HEK293 (cell line): ENCODE measurements at regions not wholly inside any gene's neighbourhood (a gene's known extent, or its start where the extent isn't known, plus 50 kb on each side); places are given as distances from the start of the nearest gene placed in this dataset.

Source experiments
- CTCF ChIA-PET: fragments of 350-600 bp; formaldehyde crosslinking; extraction: SDS; loops from one replicate; lab custom pipeline; 2021; ENCODE audit warnings: antibody characterized with exemption; lab: Yijun Ruan, JAX
- POLR2A ChIA-PET: fragments of 300-600 bp; formaldehyde crosslinking; extraction: SDS; loops from one replicate; lab custom pipeline; 2020; ENCODE audit warnings: antibody characterized with exemption, inconsistent platforms; lab: Yijun Ruan, JAX
- H3K27ac ChIP-seq: fragments of 200-500 bp; sonication (Bioruptor generic); 2 replicates; pipeline ENCODE4 v1.5.1; 2014; ENCODE audit warnings: low read depth, low read length, control low read depth, inconsistent platforms; ENCODE audit errors: extremely low read depth
- H3K36me3 ChIP-seq, 2 experiments: fragments of 200-500 bp in 1 of 2; sonication (Bioruptor generic) in 1 of 2; 1 replicate in 1 of 2; 2 replicates in 1 of 2; pipeline ENCODE4 v1.5.1; 2014 to 2017; ENCODE audit warnings: inconsistent platforms in 2 of 2, low read length in 2 of 2; ENCODE audit not compliant: control insufficient read depth in 2 of 2, insufficient read depth in 1 of 2
- H3K4me1 ChIP-seq: fragments of 200-500 bp; sonication (Bioruptor generic); 2 replicates; pipeline ENCODE4 v1.5.1; 2014; ENCODE audit warnings: mild to moderate bottlenecking, low read length, inconsistent platforms; ENCODE audit not compliant: control insufficient read depth, insufficient read depth
- H3K4me3 ChIP-seq: 2 replicates; pipeline ENCODE4 v1.5.1; 2011; ENCODE audit warnings: low read depth, mild to moderate bottlenecking, control low read depth, low read length, moderate library complexity
- H3K9me3 ChIP-seq: fragments of 200-500 bp; sonication (Bioruptor generic); 2 replicates; pipeline ENCODE4 v1.5.1; 2014; ENCODE audit warnings: low read depth, low read length, inconsistent platforms; ENCODE audit not compliant: control insufficient read depth, insufficient read depth
- BCL11A ChIP-seq: fragments of 450-650 bp; formaldehyde crosslinking; IDR thresholded peaks from 2 replicates; pipeline ENCODE4 v1.5.1; 2016; ENCODE audit warnings: low read depth, missing biosample characterization, missing genetic modification characterization
- BCL11B ChIP-seq: fragments of 450-650 bp; formaldehyde crosslinking; IDR thresholded peaks from 2 replicates; pipeline ENCODE4 v1.5.1; 2016; ENCODE audit warnings: low read depth, missing biosample characterization, missing genetic modification characterization
- EGR2 ChIP-seq: fragments of 450-650 bp; formaldehyde crosslinking; IDR thresholded peaks from 2 replicates; pipeline ENCODE4 v1.5.1; 2016; ENCODE audit warnings: low read depth, missing biosample characterization, missing genetic modification characterization
- MZF1 ChIP-seq: fragments of 450-650 bp; formaldehyde crosslinking; IDR thresholded peaks from 2 replicates; pipeline ENCODE4 v1.5.1; 2017; ENCODE audit warnings: missing biosample characterization, missing genetic modification characterization, borderline replicate concordance
- PRDM1 ChIP-seq: fragments of 450-650 bp; formaldehyde crosslinking; IDR thresholded peaks from 2 replicates; pipeline ENCODE4; 2016; ENCODE audit warnings: missing biosample characterization, missing genetic modification characterization
- YY1 ChIP-seq: fragments of 450-650 bp; formaldehyde crosslinking; IDR thresholded peaks from 2 replicates; pipeline ENCODE4 v1.5.1; 2018; ENCODE audit warnings: missing biosample characterization, missing genetic modification characterization
- ZFP37 ChIP-seq: fragments of 450-650 bp; formaldehyde crosslinking; IDR thresholded peaks from 2 replicates; pipeline ENCODE4 v1.5.1; 2016; ENCODE audit warnings: missing biosample characterization, missing genetic modification characterization
- ZFP41 ChIP-seq: fragments of 450-650 bp; formaldehyde crosslinking; IDR thresholded peaks from 2 replicates; pipeline ENCODE4 v1.5.1; 2016; ENCODE audit warnings: missing biosample characterization, missing genetic modification characterization, borderline replicate concordance
- ZNF157 ChIP-seq: fragments of 450-650 bp; formaldehyde crosslinking; IDR thresholded peaks from 2 replicates; pipeline ENCODE4 v1.5.1; 2016; ENCODE audit warnings: missing biosample characterization, missing genetic modification characterization
- ZNF169 ChIP-seq: fragments of 450-650 bp; formaldehyde crosslinking; IDR thresholded peaks from 2 replicates; pipeline ENCODE4 v1.5.1; 2016; ENCODE audit warnings: missing biosample characterization, missing genetic modification characterization
- ZNF211 ChIP-seq: fragments of 450-650 bp; formaldehyde crosslinking; IDR thresholded peaks from 2 replicates; pipeline ENCODE4 v1.5.1; 2016; ENCODE audit warnings: low read depth, missing biosample characterization, missing genetic modification characterization
- ZNF335 ChIP-seq: fragments of 450-650 bp; formaldehyde crosslinking; conservative IDR thresholded peaks from 2 replicates; pipeline ENCODE4 v1.5.1; 2016; ENCODE audit warnings: missing biosample characterization, missing genetic modification characterization
- ZNF341 ChIP-seq: fragments of 450-650 bp; formaldehyde crosslinking; IDR thresholded peaks from 2 replicates; pipeline ENCODE4; 2016; ENCODE audit warnings: low read depth, missing biosample characterization, missing genetic modification characterization
- ZNF423 ChIP-seq: fragments of 450-650 bp; formaldehyde crosslinking; IDR thresholded peaks from 2 replicates; pipeline ENCODE4 v1.5.1; 2016; ENCODE audit warnings: missing biosample characterization, missing genetic modification characterization
- ZNF548 ChIP-seq: fragments of 450-650 bp; formaldehyde crosslinking; IDR thresholded peaks from 2 replicates; pipeline ENCODE4 v1.5.1; 2016; ENCODE audit warnings: missing biosample characterization, missing genetic modification characterization
- ZNF555 ChIP-seq: fragments of 450-650 bp; formaldehyde crosslinking; conservative IDR thresholded peaks from 2 replicates; pipeline ENCODE4 v1.5.1; 2017; ENCODE audit warnings: missing biosample characterization, mild to moderate bottlenecking, missing genetic modification characterization, inconsistent platforms
- ZNF623 ChIP-seq: fragments of 450-650 bp; formaldehyde crosslinking; IDR thresholded peaks from 2 replicates; pipeline ENCODE4 v1.5.1; 2016; ENCODE audit warnings: missing biosample characterization, missing genetic modification characterization
- ZNF624 ChIP-seq: fragments of 450-650 bp; formaldehyde crosslinking; IDR thresholded peaks from 2 replicates; pipeline ENCODE4 v1.5.1; 2017; ENCODE audit warnings: missing biosample characterization, missing genetic modification characterization
- ZNF654 ChIP-seq: fragments of 450-650 bp; formaldehyde crosslinking; IDR thresholded peaks from 2 replicates; pipeline ENCODE4 v1.5.1; 2016; ENCODE audit warnings: low read depth, missing biosample characterization, missing genetic modification characterization
- TF ChIP-seq, protein P1 (sequence below): fragments of 450-650 bp; formaldehyde crosslinking; IDR thresholded peaks from 2 replicates; pipeline ENCODE4 v1.5.1; 2016; ENCODE audit warnings: missing biosample characterization, missing genetic modification characterization
- TF ChIP-seq, protein P2 (sequence below): fragments of 450-650 bp; formaldehyde crosslinking; IDR thresholded peaks from 2 replicates; pipeline ENCODE4 v1.5.1; 2016; ENCODE audit warnings: missing biosample characterization, missing genetic modification characterization
- TF ChIP-seq, protein P3 (sequence below): fragments of 450-650 bp; formaldehyde crosslinking; IDR thresholded peaks from 2 replicates; pipeline ENCODE4 v1.5.1; 2016; ENCODE audit warnings: missing biosample characterization, missing genetic modification characterization

DNA sequence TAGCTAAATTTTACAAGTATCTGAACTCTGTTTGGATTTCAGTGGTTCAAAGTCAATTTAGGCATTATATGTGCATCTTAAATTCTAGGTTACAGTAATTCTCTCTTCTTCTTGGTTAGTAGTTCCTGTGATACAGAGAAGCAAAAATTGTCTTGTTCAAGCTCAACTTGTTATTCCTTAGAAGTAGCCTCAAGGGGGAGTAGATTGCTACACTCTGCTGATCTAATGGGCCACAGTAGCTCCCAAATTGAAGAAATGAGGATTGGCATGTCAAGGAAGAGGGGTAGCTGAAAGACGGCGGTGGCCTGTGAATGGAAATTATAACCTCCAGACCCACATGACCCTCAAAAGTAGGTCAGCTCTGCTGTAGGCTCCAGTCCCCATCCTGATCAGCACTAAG, 334.7 kb downstream of the HRH4 start (continued):
- TF ChIP-seq, protein P1, sequence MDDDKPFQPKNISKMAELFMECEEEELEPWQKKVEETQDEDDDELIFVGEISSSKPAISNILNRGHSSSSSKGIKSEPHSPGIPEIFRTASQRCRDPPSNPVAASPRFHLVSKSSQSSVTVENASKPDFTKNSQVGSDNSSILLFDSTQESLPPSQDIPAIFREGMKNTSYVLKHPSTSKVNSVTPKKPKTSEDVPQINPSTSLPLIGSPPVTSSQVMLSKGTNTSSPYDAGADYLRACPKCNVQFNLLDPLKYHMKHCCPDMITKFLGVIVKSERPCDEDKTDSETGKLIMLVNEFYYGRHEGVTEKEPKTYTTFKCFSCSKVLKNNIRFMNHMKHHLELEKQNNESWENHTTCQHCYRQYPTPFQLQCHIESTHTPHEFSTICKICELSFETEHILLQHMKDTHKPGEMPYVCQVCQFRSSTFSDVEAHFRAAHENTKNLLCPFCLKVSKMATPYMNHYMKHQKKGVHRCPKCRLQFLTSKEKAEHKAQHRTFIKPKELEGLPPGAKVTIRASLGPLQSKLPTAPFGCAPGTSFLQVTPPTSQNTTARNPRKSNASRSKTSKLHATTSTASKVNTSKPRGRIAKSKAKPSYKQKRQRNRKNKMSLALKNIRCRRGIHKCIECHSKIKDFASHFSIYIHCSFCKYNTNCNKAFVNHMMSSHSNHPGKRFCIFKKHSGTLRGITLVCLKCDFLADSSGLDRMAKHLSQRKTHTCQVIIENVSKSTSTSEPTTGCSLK (tag by site-specific recombination), result no peak
- TF ChIP-seq ZNF423 (no peak), ZNF341 (tag by site-specific recombination) (no peak), ZNF211 (no peak), ZNF555 (no peak)
- TF ChIP-seq, protein P2, sequence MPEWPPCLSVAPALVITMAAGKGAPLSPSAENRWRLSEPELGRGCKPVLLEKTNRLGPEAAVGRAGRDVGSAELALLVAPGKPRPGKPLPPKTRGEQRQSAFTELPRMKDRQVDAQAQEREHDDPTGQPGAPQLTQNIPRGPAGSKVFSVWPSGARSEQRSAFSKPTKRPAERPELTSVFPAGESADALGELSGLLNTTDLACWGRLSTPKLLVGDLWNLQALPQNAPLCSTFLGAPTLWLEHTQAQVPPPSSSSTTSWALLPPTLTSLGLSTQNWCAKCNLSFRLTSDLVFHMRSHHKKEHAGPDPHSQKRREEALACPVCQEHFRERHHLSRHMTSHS (tag by site-specific recombination), result no peak

DNA sequence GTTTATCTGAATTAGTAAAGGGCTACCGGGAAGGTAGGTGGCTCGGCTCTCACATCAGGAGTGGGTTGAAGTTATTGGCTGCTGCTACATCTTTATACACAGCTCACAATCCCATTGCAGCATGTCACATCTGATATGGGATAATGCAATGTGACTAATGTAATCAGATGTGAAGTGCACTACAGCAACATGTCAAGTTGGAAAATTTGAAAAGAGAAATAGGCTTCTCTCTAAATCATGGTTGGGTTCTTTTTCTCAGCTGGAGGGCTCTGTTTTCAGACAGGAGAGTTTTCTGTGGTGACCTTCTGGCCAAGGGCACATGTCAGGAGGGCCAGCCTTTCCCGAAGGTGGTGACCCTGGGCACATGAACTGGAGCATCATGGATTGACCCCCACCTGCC, 337.5 kb downstream of the HRH4 start:
- no peak for TF ChIP-seq ZNF654
- TF ChIP-seq EGR2, result no peak
- no peak for TF ChIP-seq BCL11B (tag by site-specific recombination)
- no peak for TF ChIP-seq ZNF623 (tag by site-specific recombination)
- no peak for TF ChIP-seq MZF1 (tag by site-specific recombination)
- TF ChIP-seq ZNF169, result no peak
- no peak for TF ChIP-seq BCL11A
- CTCF ChIA-PET, result interaction anchor here (0.7 kb wide), 1 partner anchor 79 kb away, joined by 4 read pairs; no protein-coding TSS in a partner anchor

DNA sequence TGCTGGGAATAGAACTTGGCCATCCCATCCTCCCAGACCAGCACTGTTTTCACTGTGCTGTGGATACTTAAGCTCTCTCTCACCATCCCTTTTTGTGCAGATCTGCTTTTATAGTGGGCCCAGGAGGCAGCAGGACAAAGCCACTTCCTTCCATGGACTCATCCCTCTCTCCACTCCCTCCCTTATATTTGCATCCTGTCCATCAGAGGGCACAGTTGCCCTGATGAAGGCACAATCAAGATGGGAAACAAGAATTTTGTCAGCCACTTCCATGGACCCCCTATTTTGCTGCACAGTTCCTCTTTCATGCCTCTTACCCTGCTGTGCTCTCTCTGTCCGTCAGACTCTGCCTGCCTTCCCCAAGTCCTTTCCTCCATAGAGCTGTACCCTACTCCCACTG, 338.7 kb downstream of the HRH4 start:
- Histone ChIP-seq H3K4me1 (no peaks in the 10 kb centered on the region), H3K4me3 (no peak overlapping the region), H3K36me3 (no peaks in the 10 kb centered on the region), H3K27ac (no peak overlapping the region), H3K9me3 (no peaks in the 10 kb centered on the region)
- TF ChIP-seq, protein P3, sequence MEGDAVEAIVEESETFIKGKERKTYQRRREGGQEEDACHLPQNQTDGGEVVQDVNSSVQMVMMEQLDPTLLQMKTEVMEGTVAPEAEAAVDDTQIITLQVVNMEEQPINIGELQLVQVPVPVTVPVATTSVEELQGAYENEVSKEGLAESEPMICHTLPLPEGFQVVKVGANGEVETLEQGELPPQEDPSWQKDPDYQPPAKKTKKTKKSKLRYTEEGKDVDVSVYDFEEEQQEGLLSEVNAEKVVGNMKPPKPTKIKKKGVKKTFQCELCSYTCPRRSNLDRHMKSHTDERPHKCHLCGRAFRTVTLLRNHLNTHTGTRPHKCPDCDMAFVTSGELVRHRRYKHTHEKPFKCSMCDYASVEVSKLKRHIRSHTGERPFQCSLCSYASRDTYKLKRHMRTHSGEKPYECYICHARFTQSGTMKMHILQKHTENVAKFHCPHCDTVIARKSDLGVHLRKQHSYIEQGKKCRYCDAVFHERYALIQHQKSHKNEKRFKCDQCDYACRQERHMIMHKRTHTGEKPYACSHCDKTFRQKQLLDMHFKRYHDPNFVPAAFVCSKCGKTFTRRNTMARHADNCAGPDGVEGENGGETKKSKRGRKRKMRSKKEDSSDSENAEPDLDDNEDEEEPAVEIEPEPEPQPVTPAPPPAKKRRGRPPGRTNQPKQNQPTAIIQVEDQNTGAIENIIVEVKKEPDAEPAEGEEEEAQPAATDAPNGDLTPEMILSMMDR (tag by site-specific recombination), result peak; percentile 58
- TF ChIP-seq ZNF335 (tag by site-specific recombination), result no peak
- CTCF ChIA-PET, result interaction anchor here (0.7 to 1.5 kb wide), 5 partner anchors 9 to 237 kb away, joined by 3 to 5 read pairs (median 3); no protein-coding TSS in a partner anchor
- POLR2A ChIA-PET, result no interaction called here

More for the DNA sequence above, 337.5 kb downstream of the HRH4 start:
- POLR2A ChIA-PET, result no interaction called here
- no peaks in the 10 kb centered on the region for H3K4me1 ChIP-seq
- no peaks in the 10 kb centered on the region for H3K9me3 ChIP-seq
- no peak overlapping the region for H3K27ac ChIP-seq
- no peaks in the 10 kb centered on the region for H3K36me3 ChIP-seq
- no peak overlapping the region for H3K4me3 ChIP-seq

DNA sequence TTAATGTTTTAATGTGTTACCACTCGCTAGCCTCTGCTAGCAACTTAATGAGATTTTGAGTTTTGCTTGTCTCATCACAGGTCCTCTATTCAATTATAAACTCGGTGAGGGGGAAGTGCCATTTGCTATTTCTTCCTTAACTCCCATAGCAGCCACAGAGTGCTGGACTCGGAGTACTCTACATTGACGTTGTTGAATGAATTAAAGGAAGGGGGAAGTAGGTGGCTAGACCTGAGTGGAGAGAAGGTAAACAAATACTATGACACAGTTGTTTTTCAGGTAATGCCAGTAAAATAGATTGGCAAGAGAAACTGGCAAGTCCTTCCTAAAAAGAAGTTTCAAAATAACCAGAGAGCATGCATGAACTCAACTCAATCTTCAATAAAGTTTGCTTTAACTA, 339.3 kb downstream of the HRH4 start:
- no peak for TF ChIP-seq YY1
- TF ChIP-seq ZNF624 (tag by site-specific recombination), result no peak
- no peak for TF ChIP-seq ZFP41 (tag by site-specific recombination)
- TF ChIP-seq ZFP37 (tag by site-specific recombination), result no peak
- TF ChIP-seq ZNF157 (tag by site-specific recombination), result no peak
- TF ChIP-seq PRDM1 (tag by site-specific recombination), result no peak
- TF ChIP-seq ZNF548 (tag by site-specific recombination), result no peak
- ChIA-PET CTCF (interaction anchor here (0.7 to 1.5 kb wide), 3 partner anchors 17 to 236 kb away, joined by 3 to 5 read pairs (median 4); no protein-coding TSS in a partner anchor), POLR2A (no interaction called here)
- H3K9me3 ChIP-seq, result no peaks in the 10 kb centered on the region
- no peaks in the 10 kb centered on the region for H3K4me1 ChIP-seq
- H3K36me3 ChIP-seq, result no peaks in the 10 kb centered on the region
- H3K27ac ChIP-seq, result no peak overlapping the region
- H3K4me3 ChIP-seq, result no peak overlapping the region
